ENCODE measurements at regions not wholly inside any gene's neighbourhood (a gene's known extent, or its start where the extent isn't known, plus 50 kb on each side); places are given as distances from the start of the nearest gene placed in this dataset.

- Mint-ChIP-seq H3K27ac (ENCODE audit: low read depth) (no peak overlapping the region), H3K4me1 (no peaks in the 10 kb centered on the region), H3K27me3 (peaks cover 28% of the 10 kb centered on the region), H3K36me3 (ENCODE audit: insufficient read depth) (no peaks in the 10 kb centered on the region), H3K9me3 (peaks cover 1% of the 10 kb centered on the region), H3K4me3 (no peak overlapping the region)
- ATAC-seq (replicated peaks; ENCODE audit: extremely low read depth, poor library complexity, severe bottlenecking): no peak
- DNase-seq (ENCODE audit: low spot score in 2 of 2): no peak
Measured at GRCh38 chr1:94743862-94744261, 76.3 kb upstream of the SLC44A3 start.

GRCh38 chr1:94741996-94742395 lies 78.2 kb upstream of the SLC44A3 start:
- Mint-ChIP-seq H3K27ac (ENCODE audit: low read depth) (no peak overlapping the region), H3K4me1 (no peaks in the 10 kb centered on the region), H3K4me3 (no peak overlapping the region), H3K9me3 (no peaks in the 10 kb centered on the region), H3K36me3 (ENCODE audit: insufficient read depth) (peaks cover 1% of the 10 kb centered on the region), H3K27me3 (peaks cover 47% of the 10 kb centered on the region)
- ATAC-seq (replicated peaks; ENCODE audit: extremely low read depth, poor library complexity, severe bottlenecking): no peak
- no peak for DNase-seq (ENCODE audit: low spot score in 2 of 2)

GRCh38 chr1:94741510-94741909 lies 78.6 kb upstream of the SLC44A3 start:
- Mint-ChIP-seq H3K4me1 (no peaks in the 10 kb centered on the region), H3K4me3 (no peak overlapping the region), H3K9me3 (no peaks in the 10 kb centered on the region), H3K27me3 (peaks cover 51% of the 10 kb centered on the region), H3K27ac (ENCODE audit: low read depth) (no peak overlapping the region), H3K36me3 (ENCODE audit: insufficient read depth) (peaks cover 1% of the 10 kb centered on the region)
- no peak for ATAC-seq (replicated peaks; ENCODE audit: extremely low read depth, poor library complexity, severe bottlenecking)
- no peak for DNase-seq (ENCODE audit: low spot score in 2 of 2)

- H3K27ac Mint-ChIP-seq (ENCODE audit: low read depth): no peak overlapping the region
- H3K36me3 Mint-ChIP-seq (ENCODE audit: insufficient read depth): peaks cover 1% of the 10 kb centered on the region
- no peaks in the 10 kb centered on the region for H3K9me3 Mint-ChIP-seq
- H3K27me3 Mint-ChIP-seq: peaks cover 54% of the 10 kb centered on the region
- H3K4me1 Mint-ChIP-seq: no peaks in the 10 kb centered on the region
- no peak overlapping the region for H3K4me3 Mint-ChIP-seq
- no peak for DNase-seq (ENCODE audit: low spot score in 2 of 2)
- ATAC-seq (replicated peaks; ENCODE audit: extremely low read depth, poor library complexity, severe bottlenecking): no peak
Measured at GRCh38 chr1:94739521-94740061, 80.6 kb upstream of the SLC44A3 start.

GRCh38 chr1:94738371-94738770 lies 81.8 kb upstream of the SLC44A3 start:
- no peaks in the 10 kb centered on the region for H3K4me1 Mint-ChIP-seq
- H3K9me3 Mint-ChIP-seq: no peaks in the 10 kb centered on the region
- no peak overlapping the region for H3K4me3 Mint-ChIP-seq
- peaks cover 1% of the 10 kb centered on the region for H3K36me3 Mint-ChIP-seq (ENCODE audit: insufficient read depth)
- ATAC-seq (replicated peaks; ENCODE audit: extremely low read depth, poor library complexity, severe bottlenecking) (no peak), DNase-seq (ENCODE audit: low spot score in 2 of 2) (no peak)
- no peak overlapping the region for H3K27ac Mint-ChIP-seq (ENCODE audit: low read depth)
- H3K27me3 Mint-ChIP-seq: peaks cover 56% of the 10 kb centered on the region

GRCh38 chr1:94737124-94737998 lies 82.8 kb upstream of the SLC44A3 start:
- H3K4me1 Mint-ChIP-seq: no peaks in the 10 kb centered on the region
- DNase-seq (ENCODE audit: low spot score in 2 of 2): no peak
- H3K27ac Mint-ChIP-seq (ENCODE audit: low read depth): no peak overlapping the region
- H3K9me3 Mint-ChIP-seq: no peaks in the 10 kb centered on the region
- peaks cover 1% of the 10 kb centered on the region for H3K36me3 Mint-ChIP-seq (ENCODE audit: insufficient read depth)
- H3K27me3 Mint-ChIP-seq: peaks cover 59% of the 10 kb centered on the region
- no peak for ATAC-seq (replicated peaks; ENCODE audit: extremely low read depth, poor library complexity, severe bottlenecking)
- H3K4me3 Mint-ChIP-seq: no peak overlapping the region

GRCh38 chr1:94736549-94736948 lies 83.6 kb upstream of the SLC44A3 start:
- no peak overlapping the region for H3K4me3 Mint-ChIP-seq
- ATAC-seq (replicated peaks; ENCODE audit: extremely low read depth, poor library complexity, severe bottlenecking) (no peak), DNase-seq (ENCODE audit: low spot score in 2 of 2) (no peak)
- H3K9me3 Mint-ChIP-seq: no peaks in the 10 kb centered on the region
- H3K27ac Mint-ChIP-seq (ENCODE audit: low read depth): no peak overlapping the region
- peaks cover 67% of the 10 kb centered on the region for H3K27me3 Mint-ChIP-seq
- no peaks in the 10 kb centered on the region for H3K4me1 Mint-ChIP-seq
- H3K36me3 Mint-ChIP-seq (ENCODE audit: insufficient read depth): peaks cover 1% of the 10 kb centered on the region

- H3K9me3 Mint-ChIP-seq: no peaks in the 10 kb centered on the region
- H3K36me3 Mint-ChIP-seq (ENCODE audit: insufficient read depth): peaks cover 1% of the 10 kb centered on the region
- H3K4me3 Mint-ChIP-seq: no peak overlapping the region
- no peak overlapping the region for H3K27ac Mint-ChIP-seq (ENCODE audit: low read depth)
- H3K27me3 Mint-ChIP-seq: peaks cover 67% of the 10 kb centered on the region
- DNase-seq (ENCODE audit: low spot score in 2 of 2): no peak
- no peaks in the 10 kb centered on the region for H3K4me1 Mint-ChIP-seq
- no peak for ATAC-seq (replicated peaks; ENCODE audit: extremely low read depth, poor library complexity, severe bottlenecking)
Measured at GRCh38 chr1:94736073-94736472, 84.1 kb upstream of the SLC44A3 start.

GRCh38 chr1:94734963-94735901 lies 84.9 kb upstream of the SLC44A3 start:
- no peak for DNase-seq (ENCODE audit: low spot score in 2 of 2)
- Mint-ChIP-seq H3K27me3 (peaks cover 62% of the 10 kb centered on the region), H3K9me3 (no peaks in the 10 kb centered on the region), H3K27ac (ENCODE audit: low read depth) (no peak overlapping the region), H3K4me3 (no peak overlapping the region), H3K4me1 (no peaks in the 10 kb centered on the region), H3K36me3 (ENCODE audit: insufficient read depth) (peaks cover 1% of the 10 kb centered on the region)
- no peak for ATAC-seq (replicated peaks; ENCODE audit: extremely low read depth, poor library complexity, severe bottlenecking)

- no peak overlapping the region for H3K4me3 Mint-ChIP-seq
- no peaks in the 10 kb centered on the region for H3K36me3 Mint-ChIP-seq (ENCODE audit: insufficient read depth)
- no peak for DNase-seq (ENCODE audit: low spot score in 2 of 2)
- no peak overlapping the region for H3K27ac Mint-ChIP-seq (ENCODE audit: low read depth)
- no peaks in the 10 kb centered on the region for H3K4me1 Mint-ChIP-seq
- no peaks in the 10 kb centered on the region for H3K9me3 Mint-ChIP-seq
- no peak for ATAC-seq (replicated peaks; ENCODE audit: extremely low read depth, poor library complexity, severe bottlenecking)
- peaks cover 31% of the 10 kb centered on the region for H3K27me3 Mint-ChIP-seq
Measured at GRCh38 chr1:94731891-94732290, 88.3 kb upstream of the SLC44A3 start.

GRCh38 chr1:94730450-94730849 lies 89.7 kb upstream of the SLC44A3 start:
- no peak for ATAC-seq (replicated peaks; ENCODE audit: extremely low read depth, poor library complexity, severe bottlenecking)
- Mint-ChIP-seq H3K27me3 (peaks cover 22% of the 10 kb centered on the region), H3K4me3 (no peak overlapping the region), H3K9me3 (no peaks in the 10 kb centered on the region), H3K4me1 (no peaks in the 10 kb centered on the region), H3K27ac (ENCODE audit: low read depth) (no peak overlapping the region), H3K36me3 (ENCODE audit: insufficient read depth) (no peaks in the 10 kb centered on the region)
- DNase-seq (ENCODE audit: low spot score in 2 of 2): no peak

- DNase-seq (ENCODE audit: low spot score in 2 of 2) (no peak), ATAC-seq (replicated peaks; ENCODE audit: extremely low read depth, poor library complexity, severe bottlenecking) (no peak)
- Mint-ChIP-seq H3K9me3 (no peaks in the 10 kb centered on the region), H3K4me1 (no peaks in the 10 kb centered on the region), H3K27ac (ENCODE audit: low read depth) (no peak overlapping the region), H3K36me3 (ENCODE audit: insufficient read depth) (no peaks in the 10 kb centered on the region), H3K27me3 (peaks cover 12% of the 10 kb centered on the region), H3K4me3 (no peak overlapping the region)
Measured at GRCh38 chr1:94729267-94729666, 90.9 kb upstream of the SLC44A3 start.

Data from central memory CD8-positive, alpha-beta T cell (primary cell).